GM19455 (cell line): ENCODE measurements at regions not wholly inside any gene's neighbourhood (a gene's known extent, or its start where the extent isn't known, plus 50 kb on each side); places are given as distances from the start of the nearest gene placed in this dataset.

Experiments used
- ATAC-seq: cut with Tn5 transposase; IDR thresholded peaks from one replicate; pipeline ENCODE4 v1.9.1; 2021; ENCODE audit not compliant: unreplicated experiment

- no peak for ATAC-seq
Observed at GRCh38 chr7:110090110-110090820, 1000.7 kb upstream of the LRRN3 start.

DNA sequence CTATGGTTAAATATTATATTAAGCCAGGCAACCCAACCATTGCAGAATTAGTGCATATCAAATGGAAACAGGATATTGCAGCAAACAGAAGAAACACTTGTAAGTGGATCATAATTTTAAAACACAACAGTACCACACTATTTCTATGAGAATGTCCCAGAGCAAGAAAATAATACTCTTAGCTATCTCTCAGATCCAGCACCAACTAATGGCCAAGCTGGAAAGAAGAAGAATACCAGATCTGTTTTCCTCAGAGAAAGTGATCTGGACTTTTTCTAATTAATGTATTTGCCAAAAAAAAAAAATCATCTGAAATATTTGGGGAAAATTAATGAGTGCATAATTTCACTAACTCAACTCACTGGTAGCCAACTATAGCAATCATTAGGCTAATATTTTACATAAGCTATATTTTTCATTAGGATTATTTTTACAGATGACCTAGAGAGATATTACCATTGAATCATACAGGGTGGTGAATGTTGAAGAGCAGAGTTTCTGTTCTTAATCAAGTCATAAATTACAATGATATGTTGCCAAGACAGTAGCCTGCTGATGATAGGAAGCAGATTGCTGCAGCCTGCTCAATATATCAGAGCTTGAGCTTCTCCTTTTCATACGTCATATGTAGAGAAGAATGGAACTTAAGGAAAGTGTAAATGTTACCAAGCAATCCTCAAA is 995.4 kb upstream of the LRRN3 start:
- no peak for ATAC-seq

- no peak for ATAC-seq
Observed at GRCh38 chr7:110104243-110104642, 986.7 kb upstream of the LRRN3 start.

DNA sequence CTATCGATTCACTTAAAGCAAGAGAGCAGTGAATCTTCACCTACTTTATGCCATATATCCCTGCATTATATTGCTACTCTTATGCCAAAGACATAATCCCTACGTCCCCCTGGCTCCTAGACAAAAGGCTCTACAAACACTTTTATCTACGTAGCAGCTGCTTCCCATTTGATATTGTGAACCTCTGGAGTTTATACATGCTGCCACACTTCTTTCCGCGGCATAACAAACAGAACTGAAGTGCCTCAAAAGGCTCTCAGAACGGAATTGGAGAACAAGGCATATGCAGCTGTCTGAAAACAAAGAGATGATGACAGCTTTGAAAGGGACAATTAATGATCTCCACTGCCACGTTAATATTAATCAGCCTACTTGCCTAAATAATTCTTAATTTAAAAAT is 985.6 kb upstream of the LRRN3 start:
- no peak for ATAC-seq

DNA sequence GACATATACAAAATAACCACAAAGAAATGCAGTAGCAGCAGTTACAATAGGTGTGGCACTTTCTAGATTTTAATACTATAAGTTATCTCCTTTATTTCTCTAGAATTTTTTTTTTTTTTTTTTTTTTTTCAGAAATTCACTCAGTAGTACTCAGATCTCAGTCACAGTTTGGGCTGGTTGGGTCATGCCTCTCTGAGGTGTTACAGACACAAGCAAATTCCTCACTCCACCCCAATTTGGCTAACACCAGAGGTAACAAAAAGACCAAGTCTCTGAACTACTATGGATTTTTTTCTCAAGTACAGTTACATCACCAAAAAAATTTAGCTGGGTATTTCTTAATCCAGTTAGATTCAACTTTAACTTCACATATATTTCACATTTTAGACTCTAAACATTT is 985.1 kb upstream of the LRRN3 start:
- no peak for ATAC-seq

DNA sequence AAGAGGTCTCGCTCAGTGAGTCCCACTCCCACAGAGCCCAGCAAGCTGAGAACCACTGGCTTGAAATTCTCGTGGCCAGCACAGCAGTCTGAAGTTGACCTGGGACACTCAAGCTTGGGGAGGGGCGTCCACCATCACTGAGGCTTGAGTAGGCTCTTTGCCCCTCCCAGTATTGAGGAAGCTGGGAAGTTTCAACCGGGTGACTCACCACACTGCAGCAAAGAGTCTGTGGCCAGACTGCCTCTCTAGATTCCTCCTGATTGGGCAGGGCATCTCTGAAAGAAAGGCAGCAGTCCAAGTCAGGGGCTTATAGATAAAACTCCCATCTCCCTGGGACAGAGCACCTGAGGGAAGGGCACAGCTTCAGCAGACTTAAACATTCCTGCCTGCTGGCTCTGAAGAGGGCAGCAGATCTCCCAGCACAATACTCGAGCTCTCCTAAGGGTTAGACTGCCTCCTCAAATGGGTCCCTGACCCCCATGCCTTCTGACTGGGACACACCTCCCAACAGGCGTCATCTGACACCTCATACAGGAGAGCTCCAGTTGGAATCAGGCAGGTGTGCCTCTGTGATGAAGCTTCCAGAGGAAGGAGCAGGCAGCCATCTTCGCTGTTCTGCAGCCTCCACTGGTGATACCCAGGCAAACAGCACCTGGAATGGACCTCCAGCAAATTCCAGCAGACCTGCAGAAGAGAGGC is 970.9 kb upstream of the LRRN3 start:
- ATAC-seq: no peak

GRCh38 chr7:110129159-110129558 is 961.8 kb upstream of the LRRN3 start:
- ATAC-seq: no peak

GRCh38 chr7:110130669-110131068 is 960.3 kb upstream of the LRRN3 start:
- no peak for ATAC-seq

DNA sequence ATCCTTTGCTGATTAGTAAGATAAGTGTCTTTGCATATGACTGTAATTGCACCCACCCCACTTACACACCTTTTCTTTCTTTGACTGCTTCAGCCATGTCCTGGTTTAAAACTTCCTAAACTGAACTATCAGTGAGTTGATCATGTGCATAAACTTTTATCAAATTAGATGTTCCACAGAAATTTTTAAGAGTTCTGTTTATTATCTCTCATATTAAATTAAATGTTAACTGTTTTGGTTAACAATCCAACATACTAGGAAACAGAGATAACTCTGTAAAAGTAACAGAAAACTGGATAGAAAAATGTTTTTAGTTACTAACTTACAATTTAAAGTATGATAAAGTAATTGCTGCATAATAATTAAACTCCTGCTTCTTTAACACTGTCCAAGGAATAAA is 959.6 kb upstream of the LRRN3 start:
- ATAC-seq: no peak

DNA sequence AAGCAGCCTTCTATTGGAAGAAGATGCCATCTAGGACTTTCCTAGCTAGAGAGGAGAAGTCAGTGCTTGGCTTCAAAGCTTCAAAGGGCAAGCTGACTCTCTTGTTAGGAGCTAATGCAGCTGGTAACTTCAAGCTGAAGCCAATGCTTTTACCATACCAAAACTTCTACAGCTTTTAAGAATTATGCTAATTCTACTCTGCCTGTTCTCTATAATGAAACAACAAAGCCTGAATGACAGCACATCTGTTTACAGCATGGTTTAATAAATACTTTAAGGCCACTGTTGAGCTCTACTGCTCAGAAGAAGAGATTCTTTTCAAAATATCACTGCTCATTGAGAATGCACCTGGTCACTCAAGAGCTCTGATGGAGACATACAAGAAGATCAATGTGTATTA is 951.9 kb upstream of the LRRN3 start:
- ATAC-seq: no peak

- ATAC-seq: no peak
Observed at GRCh38 chr7:110142939-110143526, 947.9 kb upstream of the LRRN3 start.

DNA sequence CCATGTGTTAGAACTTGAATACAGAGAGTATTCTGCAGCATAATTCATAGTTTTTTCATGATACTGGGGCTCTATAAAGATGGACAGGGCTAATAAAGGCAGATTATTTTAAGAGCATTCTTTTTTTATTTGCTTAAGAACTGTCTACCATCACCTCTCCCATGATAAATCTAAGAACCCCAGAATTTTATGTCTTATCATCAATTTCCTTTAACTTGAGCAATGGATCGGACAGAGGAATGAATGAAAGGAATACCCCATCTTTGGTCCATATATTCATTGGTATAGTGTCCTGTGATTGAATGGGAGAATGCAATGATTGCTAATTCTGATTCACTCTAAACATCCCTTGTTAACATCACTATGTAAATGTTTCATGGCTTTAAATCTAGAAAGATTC is 946.3 kb upstream of the LRRN3 start:
- ATAC-seq: no peak

- ATAC-seq: no peak
Observed at GRCh38 chr7:110148054-110148453, 942.9 kb upstream of the LRRN3 start.

DNA sequence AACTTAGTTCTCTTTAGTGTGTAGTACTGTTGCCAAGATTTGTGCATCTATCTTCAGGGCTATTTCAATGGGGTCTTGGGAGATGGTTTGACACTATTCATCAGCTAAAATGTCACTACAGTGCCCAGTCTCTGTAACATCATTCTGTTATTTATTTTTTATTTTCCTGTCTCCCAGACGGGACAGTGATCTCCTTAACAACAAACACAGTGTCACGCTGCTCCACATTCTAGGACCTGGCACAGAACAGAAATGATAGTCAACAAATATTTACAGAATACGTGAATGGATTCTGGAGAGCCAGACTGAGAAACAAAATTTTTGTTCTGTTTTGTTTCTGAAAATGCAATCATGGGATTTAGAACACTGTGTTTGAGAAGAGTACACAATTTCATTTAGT is 937.7 kb upstream of the LRRN3 start:
- no peak for ATAC-seq

- no peak for ATAC-seq
Observed at GRCh38 chr7:110156511-110156910, 934.4 kb upstream of the LRRN3 start.

DNA sequence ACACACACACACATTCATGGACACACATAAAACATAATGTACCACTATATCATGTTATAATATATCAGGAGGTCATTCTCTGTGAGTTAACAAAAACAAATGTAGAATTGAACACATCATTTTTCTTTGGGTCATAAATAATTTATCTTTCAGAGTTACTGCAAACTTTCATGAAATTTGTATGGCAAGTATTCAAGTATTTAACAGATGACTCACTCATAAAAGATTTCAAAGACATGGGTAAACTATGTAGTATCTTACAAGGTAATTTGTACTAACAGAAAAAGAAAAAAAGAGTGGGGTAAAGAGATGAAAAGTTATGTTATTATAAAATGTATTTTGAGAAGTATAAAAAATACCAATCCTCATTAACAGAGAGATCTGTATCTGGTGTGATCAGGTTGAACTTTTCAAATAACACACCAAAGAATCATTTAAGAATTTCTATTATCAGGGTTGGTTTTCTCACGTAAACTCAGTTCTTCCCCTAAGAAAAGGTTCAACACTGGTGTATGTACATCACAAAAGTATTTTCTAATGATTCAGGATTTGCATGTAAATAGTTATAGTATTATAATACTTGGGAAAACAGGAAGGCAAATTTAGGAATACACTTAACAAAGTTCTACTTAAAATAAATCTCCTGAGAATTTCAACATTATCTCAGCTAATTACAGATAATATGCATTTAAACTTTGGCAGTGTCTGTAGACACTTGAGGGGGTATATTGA is 933.1 kb upstream of the LRRN3 start:
- ATAC-seq: no peak

DNA sequence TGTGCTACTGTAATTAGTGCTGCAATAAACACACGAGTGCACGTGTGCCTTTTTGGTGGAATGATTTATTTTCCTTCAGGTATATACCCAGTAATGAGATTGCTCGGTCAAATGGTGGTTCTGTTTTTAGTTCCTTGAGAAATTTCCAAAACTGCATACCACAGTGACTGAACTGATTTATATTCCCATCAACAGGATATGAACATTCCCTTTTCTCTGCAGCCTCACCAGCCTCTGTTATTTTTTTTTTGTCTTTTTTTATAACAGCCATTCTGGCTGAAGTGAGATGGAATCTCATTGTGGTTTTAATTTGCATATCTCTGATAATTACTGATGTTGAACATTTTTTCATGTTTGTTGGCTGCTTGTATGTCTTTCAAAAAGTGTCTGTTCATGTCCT is 922.9 kb upstream of the LRRN3 start:
- no peak for ATAC-seq

DNA sequence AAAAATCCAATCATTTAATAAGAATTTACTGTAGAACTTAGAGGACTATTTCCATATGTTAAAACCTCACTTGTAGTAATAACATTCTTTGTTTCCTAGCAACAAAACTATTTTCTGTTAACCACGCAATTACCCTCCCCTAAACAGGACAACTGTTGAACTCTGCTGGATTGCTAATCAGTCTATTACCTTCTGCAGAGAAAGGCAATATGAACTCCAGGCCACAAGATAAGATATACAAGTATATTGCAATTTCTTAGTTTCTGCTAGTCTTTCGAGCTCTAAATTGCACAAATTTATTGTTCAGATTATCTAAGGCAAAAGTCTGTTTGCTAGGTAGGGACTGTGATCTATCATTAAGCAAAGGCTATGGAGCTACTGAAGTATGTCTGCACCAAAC is 920.1 kb upstream of the LRRN3 start:
- no peak for ATAC-seq

GRCh38 chr7:110177463-110177862 is 913.5 kb upstream of the LRRN3 start:
- ATAC-seq: no peak

GRCh38 chr7:110179037-110179436 is 911.9 kb upstream of the LRRN3 start:
- ATAC-seq: no peak

DNA sequence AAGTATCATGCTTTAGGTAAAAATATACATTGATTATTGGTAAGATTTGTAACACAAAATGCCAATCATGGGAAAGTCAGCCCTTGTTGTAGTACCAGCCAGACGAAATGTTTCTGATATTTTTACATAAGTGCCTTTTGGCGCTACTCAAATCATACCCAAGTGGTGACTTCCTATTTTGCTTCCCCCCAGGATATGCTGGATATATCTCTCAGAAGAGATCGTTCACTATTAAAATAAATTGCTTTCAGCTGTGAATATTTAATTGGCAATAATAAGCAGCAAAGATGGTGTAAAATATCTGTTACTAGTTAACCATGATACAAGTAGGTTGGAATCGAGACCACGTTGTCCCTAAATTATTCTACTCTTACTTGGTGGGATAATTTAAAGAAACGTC is 909.2 kb upstream of the LRRN3 start:
- no peak for ATAC-seq
